Dedifferentiated amniotic fluid mesenchymal stem cell (primary cell): ENCODE measurements at regions not wholly inside any gene's neighbourhood (a gene's known extent, or its start where the extent isn't known, plus 50 kb on each side); places are given as distances from the start of the nearest gene placed in this dataset.
"Not testable (repeated sequence)": the region's sequence is repeated elsewhere in the genome, so short reads cannot be mapped to it uniquely, and the experiment has no call there.

ENCODE experiments used
- DNase-seq: peaks from one replicate; pipeline ENCODE4 v3.0.0-alpha.2; 2016; ENCODE audit errors: extremely low spot score

GRCh38 chr2:142330458-142330857 is 199.6 kb upstream of the LRP1B start:
- DNase-seq = no peak

- no peak for DNase-seq
Measured at GRCh38 chr2:142325870-142326269, 195.1 kb upstream of the LRP1B start.

GRCh38 chr2:142323206-142323605 is 192.4 kb upstream of the LRP1B start:
- DNase-seq = no peak

- DNase-seq = no peak
Measured at GRCh38 chr2:142321706-142322280, 191.0 kb upstream of the LRP1B start.

GRCh38 chr2:142320067-142320466 is 189.3 kb upstream of the LRP1B start:
- no peak for DNase-seq

- no peak for DNase-seq
Measured at GRCh38 chr2:142316049-142316448, 185.2 kb upstream of the LRP1B start.

- DNase-seq = no peak
Measured at GRCh38 chr2:142315346-142315745, 184.5 kb upstream of the LRP1B start.

- DNase-seq = no peak
Measured at GRCh38 chr2:142314164-142314563, 183.3 kb upstream of the LRP1B start.

GRCh38 chr2:142310530-142310929 is 179.7 kb upstream of the LRP1B start:
- no peak for DNase-seq

- no peak for DNase-seq
Measured at GRCh38 chr2:142308744-142309143, 177.9 kb upstream of the LRP1B start.

- no peak for DNase-seq
Measured at GRCh38 chr2:142307616-142308115, 176.8 kb upstream of the LRP1B start.

GRCh38 chr2:142307086-142307485 is 176.3 kb upstream of the LRP1B start:
- no peak for DNase-seq

- peak; percentile 55 for DNase-seq
Measured at GRCh38 chr2:142306131-142306530, 175.3 kb upstream of the LRP1B start.

- DNase-seq = no peak
Measured at GRCh38 chr2:142300517-142300916, 169.7 kb upstream of the LRP1B start.

- DNase-seq = no peak
Measured at GRCh38 chr2:142299021-142299420, 168.2 kb upstream of the LRP1B start.

GRCh38 chr2:142294225-142294624 is 163.4 kb upstream of the LRP1B start:
- no peak for DNase-seq

- peak; percentile 36 for DNase-seq
Measured at GRCh38 chr2:142291969-142292368, 161.2 kb upstream of the LRP1B start.

- DNase-seq = peak; percentile 17
Measured at GRCh38 chr2:142290931-142291330, 160.1 kb upstream of the LRP1B start.

GRCh38 chr2:142286618-142287017 is 155.8 kb upstream of the LRP1B start:
- no peak for DNase-seq

- no peak for DNase-seq
Measured at GRCh38 chr2:142285480-142285879, 154.7 kb upstream of the LRP1B start.

GRCh38 chr2:142284336-142284735 is 153.5 kb upstream of the LRP1B start:
- DNase-seq = not testable (repeated sequence)

- no peak for DNase-seq
Measured at GRCh38 chr2:142280831-142281230, 150.0 kb upstream of the LRP1B start.

GRCh38 chr2:142270990-142271389 is 140.2 kb upstream of the LRP1B start:
- no peak for DNase-seq

GRCh38 chr2:142270291-142270690 is 139.5 kb upstream of the LRP1B start:
- DNase-seq = no peak
